Panc1 (cell line): ENCODE measurements at regions not wholly inside any gene's neighbourhood (a gene's known extent, or its start where the extent isn't known, plus 50 kb on each side); places are given as distances from the start of the nearest gene placed in this dataset.

Source experiments
- POLR2AphosphoS5 ChIP-seq: IDR thresholded peaks from 2 replicates; pipeline ENCODE4 v1.6.1; 2012; ENCODE audit warnings: mild to moderate bottlenecking, low read depth, low read length, moderate library complexity
- SIN3A ChIP-seq: IDR thresholded peaks from 2 replicates; pipeline ENCODE4 v1.6.1; 2012; ENCODE audit warnings: low read depth, mild to moderate bottlenecking, low read length, moderate library complexity, borderline replicate concordance; ENCODE audit not compliant: insufficient read depth
- TCF7L2 ChIP-seq: IDR thresholded peaks from 2 replicates; pipeline ENCODE4 v1.6.1; 2011; ENCODE audit warnings: mild to moderate bottlenecking, low read depth, low read length, inconsistent platforms
- TF ChIP-seq, protein P1 (sequence below): fragments of 450-650 bp; IDR thresholded peaks from 2 replicates; pipeline ENCODE4 v1.5.1; 2017; ENCODE audit warnings: mild to moderate bottlenecking
- TF ChIP-seq, protein P2 (sequence below), 2 experiments: IDR thresholded peaks; 2 replicates each; pipeline ENCODE4 v1.6.1; 2011 to 2012; ENCODE audit warnings: low read depth in 2 of 2, control low read depth in 1 of 2, low read length in 1 of 2, mild to moderate bottlenecking in 1 of 2, moderate library complexity in 1 of 2; ENCODE audit not compliant: insufficient read depth in 1 of 2

DNA sequence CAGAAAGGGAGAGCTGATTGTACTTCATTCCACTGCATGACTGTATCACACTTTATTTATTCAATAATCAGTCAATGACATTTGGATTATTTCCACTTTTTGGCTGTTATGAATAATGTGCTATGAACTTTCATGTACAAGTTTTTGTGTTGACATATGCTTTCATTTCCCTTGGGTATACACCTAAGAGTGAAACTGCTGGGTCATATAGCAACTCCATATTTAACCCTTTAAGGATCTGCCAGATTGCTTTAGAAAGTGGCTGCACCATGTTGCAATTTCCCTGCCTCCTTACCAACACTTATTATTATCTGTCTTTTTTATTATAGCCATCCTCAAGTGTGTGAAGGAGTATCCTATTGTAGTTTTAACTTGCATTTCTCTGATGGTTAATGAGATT, 108.8 kb upstream of the KCNK1 start:
- TF ChIP-seq, protein P1, sequence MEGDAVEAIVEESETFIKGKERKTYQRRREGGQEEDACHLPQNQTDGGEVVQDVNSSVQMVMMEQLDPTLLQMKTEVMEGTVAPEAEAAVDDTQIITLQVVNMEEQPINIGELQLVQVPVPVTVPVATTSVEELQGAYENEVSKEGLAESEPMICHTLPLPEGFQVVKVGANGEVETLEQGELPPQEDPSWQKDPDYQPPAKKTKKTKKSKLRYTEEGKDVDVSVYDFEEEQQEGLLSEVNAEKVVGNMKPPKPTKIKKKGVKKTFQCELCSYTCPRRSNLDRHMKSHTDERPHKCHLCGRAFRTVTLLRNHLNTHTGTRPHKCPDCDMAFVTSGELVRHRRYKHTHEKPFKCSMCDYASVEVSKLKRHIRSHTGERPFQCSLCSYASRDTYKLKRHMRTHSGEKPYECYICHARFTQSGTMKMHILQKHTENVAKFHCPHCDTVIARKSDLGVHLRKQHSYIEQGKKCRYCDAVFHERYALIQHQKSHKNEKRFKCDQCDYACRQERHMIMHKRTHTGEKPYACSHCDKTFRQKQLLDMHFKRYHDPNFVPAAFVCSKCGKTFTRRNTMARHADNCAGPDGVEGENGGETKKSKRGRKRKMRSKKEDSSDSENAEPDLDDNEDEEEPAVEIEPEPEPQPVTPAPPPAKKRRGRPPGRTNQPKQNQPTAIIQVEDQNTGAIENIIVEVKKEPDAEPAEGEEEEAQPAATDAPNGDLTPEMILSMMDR, result no peak
- TF ChIP-seq SIN3A, result no peak
- no peak for TF ChIP-seq POLR2AphosphoS5
- no peak for TF ChIP-seq TCF7L2
- TF ChIP-seq, protein P2, sequence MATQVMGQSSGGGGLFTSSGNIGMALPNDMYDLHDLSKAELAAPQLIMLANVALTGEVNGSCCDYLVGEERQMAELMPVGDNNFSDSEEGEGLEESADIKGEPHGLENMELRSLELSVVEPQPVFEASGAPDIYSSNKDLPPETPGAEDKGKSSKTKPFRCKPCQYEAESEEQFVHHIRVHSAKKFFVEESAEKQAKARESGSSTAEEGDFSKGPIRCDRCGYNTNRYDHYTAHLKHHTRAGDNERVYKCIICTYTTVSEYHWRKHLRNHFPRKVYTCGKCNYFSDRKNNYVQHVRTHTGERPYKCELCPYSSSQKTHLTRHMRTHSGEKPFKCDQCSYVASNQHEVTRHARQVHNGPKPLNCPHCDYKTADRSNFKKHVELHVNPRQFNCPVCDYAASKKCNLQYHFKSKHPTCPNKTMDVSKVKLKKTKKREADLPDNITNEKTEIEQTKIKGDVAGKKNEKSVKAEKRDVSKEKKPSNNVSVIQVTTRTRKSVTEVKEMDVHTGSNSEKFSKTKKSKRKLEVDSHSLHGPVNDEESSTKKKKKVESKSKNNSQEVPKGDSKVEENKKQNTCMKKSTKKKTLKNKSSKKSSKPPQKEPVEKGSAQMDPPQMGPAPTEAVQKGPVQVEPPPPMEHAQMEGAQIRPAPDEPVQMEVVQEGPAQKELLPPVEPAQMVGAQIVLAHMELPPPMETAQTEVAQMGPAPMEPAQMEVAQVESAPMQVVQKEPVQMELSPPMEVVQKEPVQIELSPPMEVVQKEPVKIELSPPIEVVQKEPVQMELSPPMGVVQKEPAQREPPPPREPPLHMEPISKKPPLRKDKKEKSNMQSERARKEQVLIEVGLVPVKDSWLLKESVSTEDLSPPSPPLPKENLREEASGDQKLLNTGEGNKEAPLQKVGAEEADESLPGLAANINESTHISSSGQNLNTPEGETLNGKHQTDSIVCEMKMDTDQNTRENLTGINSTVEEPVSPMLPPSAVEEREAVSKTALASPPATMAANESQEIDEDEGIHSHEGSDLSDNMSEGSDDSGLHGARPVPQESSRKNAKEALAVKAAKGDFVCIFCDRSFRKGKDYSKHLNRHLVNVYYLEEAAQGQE (IDR thresholded peaks at IDR 0.05; ENCODE audit: insufficient read depth in 1 of 2, low read depth in 2 of 2, low read length in 1 of 2), result no peak
